ENCODE measurements at regions not wholly inside any gene's neighbourhood (a gene's known extent, or its start where the extent isn't known, plus 50 kb on each side); places are given as distances from the start of the nearest gene placed in this dataset.
"Not testable (repeated sequence)": the region's sequence is repeated elsewhere in the genome, so short reads cannot be mapped to it uniquely, and the experiment has no call there.

DNA sequence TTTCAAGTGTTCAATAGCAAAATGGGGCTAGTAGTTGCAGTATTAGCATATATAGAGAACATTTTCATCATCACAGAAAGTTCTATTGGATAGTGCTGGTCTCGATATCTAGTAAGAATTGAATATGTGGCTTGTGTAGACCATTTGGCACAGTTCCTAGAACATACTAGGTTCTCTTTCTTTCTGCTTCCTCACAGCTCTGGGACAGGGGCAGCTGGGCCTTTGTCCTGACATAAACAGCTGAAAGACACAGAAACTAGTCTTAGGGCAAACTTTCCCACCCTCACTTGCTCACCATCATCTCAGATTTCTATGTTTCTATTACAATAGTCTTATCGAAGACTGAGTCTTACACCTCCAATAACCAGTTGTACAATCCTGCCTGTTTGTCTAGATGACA, 63.7 kb upstream of the DLG1 start:
- 78% methylated on average over 2 of the region's 2 CpGs for WGBS
- H3K27me3 ChIP-seq = no peaks in the 10 kb centered on the region
- H3K4me1 ChIP-seq = peaks cover 6 to 8% (median 8%) of the 10 kb centered on the region in 4 donors
- TF ChIP-seq POLR2A (IDR thresholded peaks at IDR 0.05; ENCODE audit: low read depth) (no peak), EP300 (IDR thresholded peaks at IDR 0.05) (no peak), POLR2AphosphoS5 (IDR thresholded peaks at IDR 0.05) (no peak)
- TF ChIP-seq, protein P1, sequence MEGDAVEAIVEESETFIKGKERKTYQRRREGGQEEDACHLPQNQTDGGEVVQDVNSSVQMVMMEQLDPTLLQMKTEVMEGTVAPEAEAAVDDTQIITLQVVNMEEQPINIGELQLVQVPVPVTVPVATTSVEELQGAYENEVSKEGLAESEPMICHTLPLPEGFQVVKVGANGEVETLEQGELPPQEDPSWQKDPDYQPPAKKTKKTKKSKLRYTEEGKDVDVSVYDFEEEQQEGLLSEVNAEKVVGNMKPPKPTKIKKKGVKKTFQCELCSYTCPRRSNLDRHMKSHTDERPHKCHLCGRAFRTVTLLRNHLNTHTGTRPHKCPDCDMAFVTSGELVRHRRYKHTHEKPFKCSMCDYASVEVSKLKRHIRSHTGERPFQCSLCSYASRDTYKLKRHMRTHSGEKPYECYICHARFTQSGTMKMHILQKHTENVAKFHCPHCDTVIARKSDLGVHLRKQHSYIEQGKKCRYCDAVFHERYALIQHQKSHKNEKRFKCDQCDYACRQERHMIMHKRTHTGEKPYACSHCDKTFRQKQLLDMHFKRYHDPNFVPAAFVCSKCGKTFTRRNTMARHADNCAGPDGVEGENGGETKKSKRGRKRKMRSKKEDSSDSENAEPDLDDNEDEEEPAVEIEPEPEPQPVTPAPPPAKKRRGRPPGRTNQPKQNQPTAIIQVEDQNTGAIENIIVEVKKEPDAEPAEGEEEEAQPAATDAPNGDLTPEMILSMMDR (IDR thresholded peaks at IDR 0.05) = no peak
- intact Hi-C loops (cut with DNase I) = no loop called here
- DNase-seq (ENCODE audit: extremely low spot score) = no peak
- peaks cover 0 to 7% (median 0%) of the 10 kb centered on the region in 4 donors for H3K9me3 ChIP-seq
- no peaks in the 10 kb centered on the region for H3K36me3 ChIP-seq
- no peak overlapping the region for H3K4me3 ChIP-seq
- H3K27ac ChIP-seq (replicated peaks in 1 of 4) = no peak overlapping the region

DNA sequence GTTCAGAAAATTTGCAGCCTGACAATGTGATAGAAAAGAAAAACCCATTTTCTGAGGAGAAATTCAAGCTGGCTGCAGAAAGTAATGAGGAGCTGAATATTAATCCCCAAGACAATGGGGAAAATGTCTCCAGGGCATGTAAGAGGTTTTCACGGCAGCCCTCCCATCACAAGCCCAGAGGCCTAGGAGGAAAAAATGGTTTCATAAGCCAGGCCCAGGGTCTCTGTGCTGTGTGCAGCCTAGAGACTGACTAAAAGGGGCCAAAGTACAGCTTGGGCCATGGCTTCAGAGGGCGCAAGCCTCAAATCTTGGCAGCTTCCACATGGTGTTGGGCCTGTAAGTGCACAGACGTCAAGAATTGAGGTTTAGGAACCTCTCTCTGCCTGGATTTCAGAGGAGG, 61.7 kb upstream of the DLG1 start:
- H3K4me1 ChIP-seq = peaks cover 1 to 11% (median 6%) of the 10 kb centered on the region in 4 donors
- H3K9me3 ChIP-seq; H3K36me3 ChIP-seq; H3K4me3 ChIP-seq; intact Hi-C loops (cut with DNase I); H3K27ac ChIP-seq (replicated peaks in 1 of 4); H3K27me3 ChIP-seq; DNase-seq (ENCODE audit: extremely low spot score): not testable (repeated sequence)
- 98% methylated on average over 3 of the region's 3 CpGs for WGBS

DNA sequence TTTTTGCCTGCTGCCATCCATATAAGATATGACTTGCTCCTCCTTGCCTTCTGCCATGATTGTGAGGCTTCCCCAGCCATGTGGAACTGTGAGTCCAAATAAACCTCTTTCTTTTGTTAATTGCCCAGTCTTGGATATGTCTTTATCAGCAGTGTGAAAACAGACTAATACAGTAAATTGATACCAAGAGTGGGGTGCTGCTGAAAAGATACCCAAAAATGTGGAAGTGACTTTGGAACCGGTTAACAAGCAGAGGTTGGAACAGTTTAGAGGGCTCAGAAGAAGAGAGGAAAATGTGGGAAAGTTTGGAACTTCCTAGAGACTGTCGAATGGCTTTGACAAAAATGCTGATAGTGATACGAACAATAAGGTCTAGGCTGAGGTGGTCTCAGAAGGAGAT, 61.1 kb upstream of the DLG1 start:
- H3K4me1 ChIP-seq = peaks cover 8 to 15% (median 11%) of the 10 kb centered on the region in 4 donors
- not testable (repeated sequence) for H3K27ac ChIP-seq (replicated peaks in 1 of 4)

DNA sequence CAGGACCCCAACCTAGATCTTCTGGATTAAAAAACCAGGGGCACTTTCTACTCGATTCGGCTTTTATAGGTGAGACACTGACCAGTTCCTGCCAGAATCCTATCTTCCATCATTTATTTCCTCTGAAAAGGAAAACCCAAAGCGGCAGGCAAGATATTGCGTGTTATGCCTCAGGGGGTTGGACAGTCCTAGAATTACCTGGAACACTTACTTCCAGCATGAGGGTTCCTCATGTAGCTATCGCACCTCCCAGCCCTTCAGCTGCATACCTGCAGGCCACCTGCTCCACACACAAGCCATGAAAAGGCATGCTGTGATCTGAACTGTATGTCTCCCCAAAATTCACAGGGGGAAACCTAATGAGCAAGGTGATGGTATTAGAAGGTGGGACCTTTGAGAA, 58.3 kb upstream of the DLG1 start:
- 95% methylated on average over 5 of the region's 5 CpGs for WGBS
- H3K27ac ChIP-seq (replicated peaks in 1 of 4) = no peak overlapping the region
- no peak for TF ChIP-seq POLR2AphosphoS5 (IDR thresholded peaks at IDR 0.05)
- TF ChIP-seq EP300 (IDR thresholded peaks at IDR 0.05) = no peak
- TF ChIP-seq POLR2A (IDR thresholded peaks at IDR 0.05; ENCODE audit: low read depth) = no peak
- TF ChIP-seq, protein P1 (IDR thresholded peaks at IDR 0.05) = no peak
- H3K4me3 ChIP-seq = peak overlapping the region in 1 of 4 donors; percentile 24
- H3K36me3 ChIP-seq = no peaks in the 10 kb centered on the region
- DNase-seq (ENCODE audit: extremely low spot score) = no peak
- no peaks in the 10 kb centered on the region for H3K27me3 ChIP-seq
- peaks cover 0 to 7% (median 0%) of the 10 kb centered on the region in 4 donors for H3K9me3 ChIP-seq
- H3K4me1 ChIP-seq = peaks cover 34 to 36% (median 35%) of the 10 kb centered on the region in 4 donors
- intact Hi-C loops (cut with DNase I) = no loop called here

More for the DNA sequence above, 61.1 kb upstream of the DLG1 start:
- H3K36me3 ChIP-seq; H3K9me3 ChIP-seq; H3K4me3 ChIP-seq; intact Hi-C loops (cut with DNase I); H3K27me3 ChIP-seq; DNase-seq (ENCODE audit: extremely low spot score): not testable (repeated sequence)
- WGBS = 93% methylated on average over 3 of the region's 3 CpGs

DNA sequence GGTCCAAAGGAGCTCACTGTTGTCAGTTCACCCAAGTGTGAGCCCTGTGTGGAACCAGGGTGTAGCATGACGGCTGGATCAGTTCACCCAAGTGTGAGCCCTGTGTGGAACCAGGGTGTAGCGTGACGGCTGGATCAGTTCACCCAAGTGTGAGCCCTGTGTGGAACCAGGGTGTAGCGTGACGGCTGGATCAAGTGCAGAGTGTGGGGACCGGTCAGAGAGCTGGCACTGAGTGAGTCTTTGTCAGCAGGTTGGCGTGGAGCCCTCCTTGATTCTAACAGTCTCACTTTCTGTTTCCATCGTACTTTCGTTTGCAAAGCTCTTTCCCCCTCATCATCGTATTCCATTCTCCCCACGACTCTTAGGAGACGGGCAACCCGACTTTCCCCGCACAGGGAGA, 57.9 kb upstream of the DLG1 start:
- Histone ChIP-seq H3K4me3 (peak overlapping the region in 1 of 4 donors; percentile 24), H3K27ac (replicated peaks in 1 of 4) (no peak overlapping the region), H3K27me3 (no peaks in the 10 kb centered on the region), H3K36me3 (no peaks in the 10 kb centered on the region), H3K4me1 (peaks cover 36 to 38% (median 37%) of the 10 kb centered on the region in 4 donors), H3K9me3 (peaks cover 0 to 7% (median 0%) of the 10 kb centered on the region in 4 donors)
- TF ChIP-seq, protein P1 (IDR thresholded peaks at IDR 0.05) = no peak
- TF ChIP-seq POLR2AphosphoS5 (IDR thresholded peaks at IDR 0.05) = no peak
- no peak for TF ChIP-seq EP300 (IDR thresholded peaks at IDR 0.05)
- no peak for TF ChIP-seq POLR2A (IDR thresholded peaks at IDR 0.05; ENCODE audit: low read depth)
- 72% methylated on average over 14 of the region's 14 CpGs for WGBS
- intact Hi-C loops (cut with DNase I) = no loop called here
- DNase-seq (ENCODE audit: extremely low spot score) = no peak

DNA sequence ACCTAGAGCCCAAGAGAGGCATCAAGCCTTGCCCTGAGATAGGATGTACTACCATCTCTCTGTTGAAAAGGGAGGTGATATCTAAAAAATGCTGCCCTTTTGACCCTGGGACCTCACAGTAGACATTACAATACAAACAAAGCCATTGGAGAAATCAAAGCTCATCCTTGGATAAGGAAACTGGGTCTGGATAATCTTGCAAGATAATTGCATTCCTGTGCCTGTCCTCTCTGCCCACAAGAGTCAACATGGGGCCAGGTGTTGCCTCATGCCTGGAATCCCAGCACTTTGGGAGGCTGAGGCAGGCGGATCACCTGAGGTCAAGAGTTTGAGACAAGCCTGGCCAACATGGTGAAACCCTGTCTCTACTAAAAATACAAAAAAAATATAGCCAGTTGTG, 57.3 kb upstream of the DLG1 start:
- 100% methylated on average over 1 of the region's 1 CpG for WGBS
- H3K4me3 ChIP-seq = no peak overlapping the region
- no peaks in the 10 kb centered on the region for H3K36me3 ChIP-seq
- H3K27ac ChIP-seq (replicated peaks in 1 of 4) = no peak overlapping the region
- H3K27me3 ChIP-seq = no peaks in the 10 kb centered on the region
- no peak for DNase-seq (ENCODE audit: extremely low spot score)
- TF ChIP-seq POLR2A (IDR thresholded peaks at IDR 0.05; ENCODE audit: low read depth) (no peak), EP300 (IDR thresholded peaks at IDR 0.05) (no peak), POLR2AphosphoS5 (IDR thresholded peaks at IDR 0.05) (no peak)
- TF ChIP-seq, protein P1 (IDR thresholded peaks at IDR 0.05) = no peak
- peaks cover 36 to 38% (median 37%) of the 10 kb centered on the region in 4 donors for H3K4me1 ChIP-seq
- H3K9me3 ChIP-seq = peaks cover 0 to 7% (median 0%) of the 10 kb centered on the region in 4 donors
- intact Hi-C loops (cut with DNase I) = no loop called here
